22Rv1 (cell line): ENCODE measurements at regions not wholly inside any gene's neighbourhood (a gene's known extent, or its start where the extent isn't known, plus 50 kb on each side); places are given as distances from the start of the nearest gene placed in this dataset.

Experiments used
- ZFX ChIP-seq: fragments of 450-650 bp; IDR thresholded peaks from 2 replicates; pipeline ENCODE4 v1.6.1; 2017; ENCODE audit warnings: antibody characterized with exemption, borderline replicate concordance
- TF ChIP-seq, protein P1 (sequence below): fragments of 450-650 bp; IDR thresholded peaks from 2 replicates; pipeline ENCODE4 v1.5.1; 2017; ENCODE audit warnings: mild to moderate bottlenecking

DNA sequence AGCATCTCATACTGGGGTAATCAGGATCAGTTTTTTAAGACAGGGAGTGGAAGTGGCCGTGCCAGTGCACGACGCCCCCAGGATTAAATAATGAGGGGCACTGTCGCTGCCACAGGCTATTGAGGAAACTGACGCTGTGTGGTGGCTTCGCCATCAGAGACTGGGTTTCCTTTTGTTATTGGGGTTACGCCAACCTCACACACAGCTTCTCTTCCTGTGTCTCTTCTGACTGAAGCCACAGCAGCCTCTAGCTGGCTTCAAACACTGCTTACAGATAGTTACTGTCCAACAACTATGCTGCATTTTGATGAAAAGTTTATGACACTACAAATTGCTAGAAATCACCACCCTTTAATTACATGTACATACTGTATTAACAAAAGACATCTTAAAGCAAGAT, 521.9 kb upstream of the SALL3 start:
- TF ChIP-seq, protein P1, sequence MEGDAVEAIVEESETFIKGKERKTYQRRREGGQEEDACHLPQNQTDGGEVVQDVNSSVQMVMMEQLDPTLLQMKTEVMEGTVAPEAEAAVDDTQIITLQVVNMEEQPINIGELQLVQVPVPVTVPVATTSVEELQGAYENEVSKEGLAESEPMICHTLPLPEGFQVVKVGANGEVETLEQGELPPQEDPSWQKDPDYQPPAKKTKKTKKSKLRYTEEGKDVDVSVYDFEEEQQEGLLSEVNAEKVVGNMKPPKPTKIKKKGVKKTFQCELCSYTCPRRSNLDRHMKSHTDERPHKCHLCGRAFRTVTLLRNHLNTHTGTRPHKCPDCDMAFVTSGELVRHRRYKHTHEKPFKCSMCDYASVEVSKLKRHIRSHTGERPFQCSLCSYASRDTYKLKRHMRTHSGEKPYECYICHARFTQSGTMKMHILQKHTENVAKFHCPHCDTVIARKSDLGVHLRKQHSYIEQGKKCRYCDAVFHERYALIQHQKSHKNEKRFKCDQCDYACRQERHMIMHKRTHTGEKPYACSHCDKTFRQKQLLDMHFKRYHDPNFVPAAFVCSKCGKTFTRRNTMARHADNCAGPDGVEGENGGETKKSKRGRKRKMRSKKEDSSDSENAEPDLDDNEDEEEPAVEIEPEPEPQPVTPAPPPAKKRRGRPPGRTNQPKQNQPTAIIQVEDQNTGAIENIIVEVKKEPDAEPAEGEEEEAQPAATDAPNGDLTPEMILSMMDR = no peak
- no peak for TF ChIP-seq ZFX
